Transverse colon (tissue), 4 donors: ENCODE measurements at regions not wholly inside any gene's neighbourhood (a gene's known extent, or its start where the extent isn't known, plus 50 kb on each side); places are given as distances from the start of the nearest gene placed in this dataset.

Experiments used
- DNase-seq: peaks from one replicate; pipeline ENCODE4 v3.0.0-alpha.2; 2019
- H3K27ac ChIP-seq, 4 donors: fragments of 200-600 bp; sonication (generic); 2 replicates each; pipeline ENCODE4 v1.5.1; 2016 to 2018; ENCODE audit warnings: inconsistent platforms in 4 of 4
- H3K27me3 ChIP-seq: fragments of 200-600 bp; sonication (generic); 2 replicates; pipeline ENCODE4 v1.5.1; 2017; ENCODE audit warnings: inconsistent platforms
- H3K36me3 ChIP-seq, 4 donors: fragments of 200-600 bp; sonication (generic); 2 replicates each; pipeline ENCODE4 v1.5.1; 2017 to 2019; ENCODE audit warnings: inconsistent platforms in 4 of 4
- H3K4me1 ChIP-seq, 4 donors: fragments of 200-600 bp; sonication (generic); 2 replicates each; pipeline ENCODE4 v1.5.1; 2017 to 2020; ENCODE audit warnings: inconsistent platforms in 4 of 4
- H3K4me3 ChIP-seq, 4 donors: fragments of 200-600 bp; sonication (generic); 1 replicate in 1 of 4; 2 replicates in 3 of 4; pipeline versions ENCODE4 v1.5.1 to v1.6.1; 2017 to 2019; ENCODE audit warnings: inconsistent platforms in 4 of 4
- H3K9me3 ChIP-seq, 2 donors: fragments of 200-600 bp; sonication (generic); 2 replicates each; pipeline ENCODE4 v1.5.1; 2017 to 2019; ENCODE audit warnings: inconsistent platforms in 2 of 2
- EP300 ChIP-seq: sonication (generic); formaldehyde crosslinking; IDR thresholded peaks from one replicate; pipeline ENCODE4 v1.6.1; 2017; ENCODE audit warnings: antibody characterized with exemption, low read depth
- POLR2A ChIP-seq: fragments of 450-650 bp; IDR thresholded peaks from one replicate; pipeline ENCODE4 v1.6.1; 2016; ENCODE audit warnings: antibody characterized with exemption, mild to moderate bottlenecking, moderate library complexity
- POLR2AphosphoS5 ChIP-seq, 3 donors: sonication (generic); formaldehyde crosslinking; IDR thresholded peaks; one replicate each; pipeline ENCODE4 v1.6.1; 2016; ENCODE audit warnings: antibody characterized with exemption in 3 of 3
- WGBS, 2 donors: methylation state at CpG; one replicate each; pipeline ENCODE4 v1.1.5; 2018; ENCODE audit warnings: low coverage in 1 of 2; 5-methylcytosine and 5-hydroxymethylcytosine counted together
- in situ Hi-C, 4 donors: fragments of 200-750 bp; cut with MboI; loops; one replicate each; pipeline versions ENCODE4 v1.15.0 to v1.15.1; 2017; ENCODE audit warnings: low sequenced_read_pairs in 3 of 4, low pct_ligation_motif_present in 1 of 4, low pct_unique_long_range_greater_than_20kb in 1 of 4
- intact Hi-C: fragments of 100-400 bp; cut with DNase I; formaldehyde crosslinking; loops from one replicate; pipeline ENCODE4 v1.15.1; 2023; ENCODE audit warnings: low total_unique reads
- TF ChIP-seq, protein P1 (sequence below), 5 experiments: fragments of 200-600 bp in 3 of 5; fragments of 450-650 bp in 2 of 5; sonication (generic) in 3 of 5; IDR thresholded peaks; 1 replicate in 2 of 5; 2 replicates in 3 of 5; pipeline ENCODE4 v1.5.1; 2016 to 2017; ENCODE audit warnings: antibody characterized with exemption in 5 of 5, inconsistent platforms in 3 of 5, mild to moderate bottlenecking in 2 of 5, moderate library complexity in 1 of 5

- no peaks in the 10 kb centered on the region for H3K27me3 ChIP-seq
- H3K4me3 ChIP-seq = no peak overlapping the region
- H3K4me1 ChIP-seq = no peaks in the 10 kb centered on the region
- intact Hi-C loops = no loop called here
- in situ Hi-C loops = no loop called here
- no peaks in the 10 kb centered on the region for H3K36me3 ChIP-seq
- no peak for DNase-seq
- TF ChIP-seq EP300 = no peak
- TF ChIP-seq POLR2AphosphoS5 (IDR thresholded peaks at IDR 0.05) = no peak
- TF ChIP-seq, protein P1, sequence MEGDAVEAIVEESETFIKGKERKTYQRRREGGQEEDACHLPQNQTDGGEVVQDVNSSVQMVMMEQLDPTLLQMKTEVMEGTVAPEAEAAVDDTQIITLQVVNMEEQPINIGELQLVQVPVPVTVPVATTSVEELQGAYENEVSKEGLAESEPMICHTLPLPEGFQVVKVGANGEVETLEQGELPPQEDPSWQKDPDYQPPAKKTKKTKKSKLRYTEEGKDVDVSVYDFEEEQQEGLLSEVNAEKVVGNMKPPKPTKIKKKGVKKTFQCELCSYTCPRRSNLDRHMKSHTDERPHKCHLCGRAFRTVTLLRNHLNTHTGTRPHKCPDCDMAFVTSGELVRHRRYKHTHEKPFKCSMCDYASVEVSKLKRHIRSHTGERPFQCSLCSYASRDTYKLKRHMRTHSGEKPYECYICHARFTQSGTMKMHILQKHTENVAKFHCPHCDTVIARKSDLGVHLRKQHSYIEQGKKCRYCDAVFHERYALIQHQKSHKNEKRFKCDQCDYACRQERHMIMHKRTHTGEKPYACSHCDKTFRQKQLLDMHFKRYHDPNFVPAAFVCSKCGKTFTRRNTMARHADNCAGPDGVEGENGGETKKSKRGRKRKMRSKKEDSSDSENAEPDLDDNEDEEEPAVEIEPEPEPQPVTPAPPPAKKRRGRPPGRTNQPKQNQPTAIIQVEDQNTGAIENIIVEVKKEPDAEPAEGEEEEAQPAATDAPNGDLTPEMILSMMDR (IDR thresholded peaks at IDR 0.05) = no peak
- TF ChIP-seq POLR2A = no peak
- no peak overlapping the region for H3K27ac ChIP-seq
- WGBS, 2 donors = 58 to 63% methylated on average over 3 to 4 of the region's 4 CpGs
- H3K9me3 ChIP-seq = no peaks in the 10 kb centered on the region
Observed at GRCh38 chr3:21158861-21159542, 592.0 kb downstream of the ZNF385D start.

DNA sequence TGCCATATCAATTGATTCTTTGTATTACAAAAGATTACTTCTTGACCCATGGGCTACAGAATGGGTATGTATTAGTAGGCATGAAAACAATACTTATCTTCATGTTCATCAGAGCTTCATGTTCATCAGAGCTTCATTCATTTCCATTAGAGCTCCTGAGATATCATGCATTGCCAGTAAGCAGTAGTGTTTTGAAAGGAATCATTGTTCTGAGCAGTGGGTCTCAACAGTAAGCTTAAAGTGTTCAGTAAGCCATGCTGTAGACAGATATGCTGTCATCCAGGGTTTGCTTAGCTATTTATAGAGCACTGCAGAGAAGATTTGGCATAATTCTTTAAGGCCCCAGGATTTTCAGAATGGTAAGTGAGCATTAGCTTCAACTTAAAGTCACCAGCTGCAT is 596.1 kb downstream of the ZNF385D start:
- Histone ChIP-seq H3K27ac (no peak overlapping the region), H3K4me3 (no peak overlapping the region), H3K27me3 (no peaks in the 10 kb centered on the region), H3K4me1 (no peaks in the 10 kb centered on the region), H3K36me3 (no peaks in the 10 kb centered on the region), H3K9me3 (no peaks in the 10 kb centered on the region)
- no peak for DNase-seq
- in situ Hi-C loops (no loop called here), intact Hi-C loops (no loop called here)
- TF ChIP-seq EP300 = no peak
- no peak for TF ChIP-seq POLR2AphosphoS5 (IDR thresholded peaks at IDR 0.05)
- TF ChIP-seq, protein P1 (IDR thresholded peaks at IDR 0.05) = no peak
- TF ChIP-seq POLR2A = no peak

- Histone ChIP-seq H3K4me1 (no peaks in the 10 kb centered on the region), H3K36me3 (no peaks in the 10 kb centered on the region), H3K27ac (no peak overlapping the region), H3K27me3 (no peaks in the 10 kb centered on the region), H3K4me3 (no peak overlapping the region), H3K9me3 (no peaks in the 10 kb centered on the region)
- 62 to 74% methylated on average over 5 of the region's 5 CpGs for WGBS, 2 donors
- intact Hi-C loops (no loop called here), in situ Hi-C loops (no loop called here)
- DNase-seq = no peak
- TF ChIP-seq EP300 (no peak), POLR2A (no peak), POLR2AphosphoS5 (IDR thresholded peaks at IDR 0.05) (no peak)
- TF ChIP-seq, protein P1 (IDR thresholded peaks at IDR 0.05) = no peak
Observed at GRCh38 chr3:21152555-21152954, 598.5 kb downstream of the ZNF385D start.

DNA sequence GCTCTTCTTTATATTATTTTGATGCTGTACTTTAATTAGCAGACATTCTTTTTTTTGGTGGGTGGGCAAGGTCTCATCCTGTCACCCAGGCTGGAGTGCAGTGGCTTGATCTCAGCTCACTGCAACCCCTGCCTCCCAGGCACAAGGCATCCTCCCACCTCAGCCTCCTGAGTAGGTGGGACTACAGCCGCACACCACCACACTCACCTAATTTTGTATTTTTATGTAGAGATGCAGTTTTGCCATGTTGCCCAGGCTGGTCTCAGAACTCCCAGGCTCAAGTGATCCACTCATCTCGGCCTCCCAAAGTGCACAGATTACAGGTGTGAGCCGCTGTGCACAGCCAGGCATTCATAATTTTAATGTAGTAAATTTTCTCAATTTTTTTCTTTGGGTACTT is 608.1 kb downstream of the ZNF385D start:
- Histone ChIP-seq H3K27ac (no peak overlapping the region), H3K36me3 (no peaks in the 10 kb centered on the region), H3K4me3 (no peak overlapping the region), H3K9me3 (peaks cover 4 to 6% of the 10 kb centered on the region in 2 donors), H3K27me3 (no peaks in the 10 kb centered on the region), H3K4me1 (no peaks in the 10 kb centered on the region)
- TF ChIP-seq, protein P1 (IDR thresholded peaks at IDR 0.05) = no peak
- TF ChIP-seq POLR2AphosphoS5 (IDR thresholded peaks at IDR 0.05) (no peak), EP300 (no peak), POLR2A (no peak)
- 84 to 89% methylated on average over 3 of the region's 3 CpGs for WGBS, 2 donors
- intact Hi-C loops = no loop called here
- in situ Hi-C loops = no loop called here
- no peak for DNase-seq
